Fibroblast of lung (primary cell): ENCODE measurements at regions not wholly inside any gene's neighbourhood (a gene's known extent, or its start where the extent isn't known, plus 50 kb on each side); places are given as distances from the start of the nearest gene placed in this dataset.
"Not testable (repeated sequence)": the region's sequence is repeated elsewhere in the genome, so short reads cannot be mapped to it uniquely, and the experiment has no call there.

ENCODE experiments used
- DNase-seq, 2 donors: peaks; one replicate each; pipeline versions ENCODE4 v3.0.0 to v3.0.0-alpha.2; 2010; ENCODE audit warnings: low read depth in 2 of 2
- H2AFZ ChIP-seq: 2 replicates; pipeline ENCODE4 v1.5.1; 2012; ENCODE audit warnings: low read length, control low read depth, inconsistent platforms
- H3K27ac ChIP-seq: 2 replicates; pipeline ENCODE4 v1.5.1; 2011; ENCODE audit warnings: low read length, control low read depth; ENCODE audit not compliant: insufficient read depth
- H3K27me3 ChIP-seq: 2 replicates; pipeline ENCODE4 v1.5.1; 2011; ENCODE audit warnings: mild to moderate bottlenecking, low read length; ENCODE audit not compliant: control insufficient read depth, insufficient read depth
- H3K36me3 ChIP-seq: 2 replicates; pipeline ENCODE4 v1.5.1; 2011; ENCODE audit warnings: low read length; ENCODE audit not compliant: control insufficient read depth, insufficient read depth
- H3K4me1 ChIP-seq: 2 replicates; pipeline ENCODE4 v1.5.1; 2011; ENCODE audit warnings: low read length; ENCODE audit not compliant: control insufficient read depth, insufficient read depth; ENCODE audit errors: extremely low read depth
- H3K4me2 ChIP-seq: 2 replicates; pipeline ENCODE4 v1.5.1; 2011; ENCODE audit warnings: low read length, control low read depth; ENCODE audit not compliant: insufficient read depth; ENCODE audit errors: extremely low read depth
- H3K4me3 ChIP-seq, 4 experiments: fragments of 200-600 bp in 1 of 4; sonication (generic) in 1 of 4; replicated peaks in 1 of 4; 2 replicates each; pipeline ENCODE4 v1.5.1; 2011 to 2016; ENCODE audit warnings: low read length in 4 of 4, low read depth in 3 of 4, mild to moderate bottlenecking in 3 of 4, control low read depth in 2 of 4, inconsistent platforms in 1 of 4, mixed read lengths in 1 of 4; ENCODE audit not compliant: insufficient read depth in 1 of 4; ENCODE audit errors: control extremely low read depth in 1 of 4
- H3K79me2 ChIP-seq: 2 replicates; pipeline ENCODE4 v1.5.1; 2012; ENCODE audit warnings: mild to moderate bottlenecking, low read length, inconsistent platforms; ENCODE audit not compliant: control insufficient read depth, insufficient read depth
- H3K9ac ChIP-seq: 2 replicates; pipeline ENCODE4 v1.5.1; 2011; ENCODE audit warnings: mild to moderate bottlenecking, low read length, control low read depth; ENCODE audit not compliant: insufficient read depth
- H3K9me3 ChIP-seq: 2 replicates; pipeline ENCODE4 v1.5.1; 2012; ENCODE audit warnings: low read depth, low read length; ENCODE audit not compliant: control insufficient read depth, insufficient read depth
- H4K20me1 ChIP-seq: 2 replicates; pipeline ENCODE4 v1.5.1; 2011; ENCODE audit warnings: low read length; ENCODE audit not compliant: control insufficient read depth, insufficient read depth; ENCODE audit errors: extremely low read depth
- EZH2 ChIP-seq: IDR thresholded peaks from 2 replicates; pipeline ENCODE4 v1.5.1; 2012; ENCODE audit warnings: low read length, control low read depth, mild to moderate bottlenecking; ENCODE audit errors: missing control alignments
- TF ChIP-seq, protein P1 (sequence below), 2 donors: IDR thresholded peaks in 1 of 2; conservative IDR thresholded peaks in 1 of 2; 1 replicate in 1 of 2; 2 replicates in 1 of 2; pipeline ENCODE4 v1.5.1; 2011 to 2012; ENCODE audit warnings: low read length in 2 of 2, control low read depth in 1 of 2, inconsistent platforms in 1 of 2, low read depth in 1 of 2, mild to moderate bottlenecking in 1 of 2

DNA sequence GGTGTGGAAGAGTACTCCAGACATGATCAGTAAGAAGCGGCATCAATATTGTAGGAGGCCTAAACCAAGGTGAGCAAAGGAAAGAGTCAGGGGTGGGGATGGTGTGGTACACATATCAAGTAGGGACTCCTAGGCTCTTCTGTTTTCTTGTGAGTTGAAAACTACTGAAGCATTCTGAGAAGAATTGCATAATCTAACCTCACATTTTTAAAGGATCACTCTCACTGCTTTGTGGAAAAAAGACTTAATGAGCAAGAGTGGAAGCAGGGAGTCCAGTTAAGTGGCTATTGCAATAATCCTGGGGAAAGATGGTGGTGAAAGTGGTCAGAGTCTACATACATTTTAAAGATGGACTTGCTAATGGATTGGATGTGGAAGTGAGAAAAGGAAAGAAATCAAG, 899.5 kb upstream of the FAM98A start:
- H3K4me2 ChIP-seq = no peak overlapping the region
- no peaks in the 10 kb centered on the region for H4K20me1 ChIP-seq
- no peak overlapping the region for H3K4me3 ChIP-seq
- H3K36me3 ChIP-seq = no peaks in the 10 kb centered on the region
- no peaks in the 10 kb centered on the region for H3K4me1 ChIP-seq
- no peaks in the 10 kb centered on the region for H3K79me2 ChIP-seq
- no peak overlapping the region for H3K27ac ChIP-seq
- H3K9me3 ChIP-seq = no peaks in the 10 kb centered on the region
- no peak for DNase-seq
- no peak overlapping the region for H3K9ac ChIP-seq
- TF ChIP-seq, protein P1, sequence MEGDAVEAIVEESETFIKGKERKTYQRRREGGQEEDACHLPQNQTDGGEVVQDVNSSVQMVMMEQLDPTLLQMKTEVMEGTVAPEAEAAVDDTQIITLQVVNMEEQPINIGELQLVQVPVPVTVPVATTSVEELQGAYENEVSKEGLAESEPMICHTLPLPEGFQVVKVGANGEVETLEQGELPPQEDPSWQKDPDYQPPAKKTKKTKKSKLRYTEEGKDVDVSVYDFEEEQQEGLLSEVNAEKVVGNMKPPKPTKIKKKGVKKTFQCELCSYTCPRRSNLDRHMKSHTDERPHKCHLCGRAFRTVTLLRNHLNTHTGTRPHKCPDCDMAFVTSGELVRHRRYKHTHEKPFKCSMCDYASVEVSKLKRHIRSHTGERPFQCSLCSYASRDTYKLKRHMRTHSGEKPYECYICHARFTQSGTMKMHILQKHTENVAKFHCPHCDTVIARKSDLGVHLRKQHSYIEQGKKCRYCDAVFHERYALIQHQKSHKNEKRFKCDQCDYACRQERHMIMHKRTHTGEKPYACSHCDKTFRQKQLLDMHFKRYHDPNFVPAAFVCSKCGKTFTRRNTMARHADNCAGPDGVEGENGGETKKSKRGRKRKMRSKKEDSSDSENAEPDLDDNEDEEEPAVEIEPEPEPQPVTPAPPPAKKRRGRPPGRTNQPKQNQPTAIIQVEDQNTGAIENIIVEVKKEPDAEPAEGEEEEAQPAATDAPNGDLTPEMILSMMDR (conservative IDR thresholded peaks at IDR 0.05 in 1 of 2, IDR thresholded peaks at IDR 0.05 in 1 of 2; ENCODE audit: low read depth in 1 of 2, low read length in 2 of 2) = no peak
- no peak for TF ChIP-seq EZH2
- no peaks in the 10 kb centered on the region for H3K27me3 ChIP-seq
- H2AFZ ChIP-seq = no peak overlapping the region

DNA sequence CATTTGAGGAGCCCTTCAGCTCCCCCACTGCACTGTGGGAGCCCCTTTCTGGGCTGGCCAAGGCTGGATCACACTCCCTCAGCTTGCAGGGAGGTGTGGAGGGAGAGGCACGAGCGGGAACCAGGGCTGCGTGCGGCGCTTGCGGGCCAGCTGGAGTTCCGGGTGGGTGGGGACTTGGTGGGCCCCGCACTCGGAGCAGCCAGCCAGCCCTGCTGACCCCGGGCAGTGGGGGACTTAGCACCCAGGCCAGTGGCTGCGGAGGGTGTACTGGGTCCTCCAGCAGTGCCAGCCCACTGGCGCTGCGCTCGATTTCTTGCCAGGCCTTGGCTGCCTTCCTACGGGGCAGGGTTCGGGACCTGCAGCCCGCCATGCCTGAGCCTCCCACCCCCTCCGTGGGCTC, 895.1 kb upstream of the FAM98A start:
- H3K9ac ChIP-seq, DNase-seq, H3K27me3 ChIP-seq, H2AFZ ChIP-seq, H4K20me1 ChIP-seq, H3K27ac ChIP-seq, H3K79me2 ChIP-seq, H3K36me3 ChIP-seq, H3K4me3 ChIP-seq, H3K9me3 ChIP-seq, H3K4me2 ChIP-seq, H3K4me1 ChIP-seq: not testable (repeated sequence)

DNA sequence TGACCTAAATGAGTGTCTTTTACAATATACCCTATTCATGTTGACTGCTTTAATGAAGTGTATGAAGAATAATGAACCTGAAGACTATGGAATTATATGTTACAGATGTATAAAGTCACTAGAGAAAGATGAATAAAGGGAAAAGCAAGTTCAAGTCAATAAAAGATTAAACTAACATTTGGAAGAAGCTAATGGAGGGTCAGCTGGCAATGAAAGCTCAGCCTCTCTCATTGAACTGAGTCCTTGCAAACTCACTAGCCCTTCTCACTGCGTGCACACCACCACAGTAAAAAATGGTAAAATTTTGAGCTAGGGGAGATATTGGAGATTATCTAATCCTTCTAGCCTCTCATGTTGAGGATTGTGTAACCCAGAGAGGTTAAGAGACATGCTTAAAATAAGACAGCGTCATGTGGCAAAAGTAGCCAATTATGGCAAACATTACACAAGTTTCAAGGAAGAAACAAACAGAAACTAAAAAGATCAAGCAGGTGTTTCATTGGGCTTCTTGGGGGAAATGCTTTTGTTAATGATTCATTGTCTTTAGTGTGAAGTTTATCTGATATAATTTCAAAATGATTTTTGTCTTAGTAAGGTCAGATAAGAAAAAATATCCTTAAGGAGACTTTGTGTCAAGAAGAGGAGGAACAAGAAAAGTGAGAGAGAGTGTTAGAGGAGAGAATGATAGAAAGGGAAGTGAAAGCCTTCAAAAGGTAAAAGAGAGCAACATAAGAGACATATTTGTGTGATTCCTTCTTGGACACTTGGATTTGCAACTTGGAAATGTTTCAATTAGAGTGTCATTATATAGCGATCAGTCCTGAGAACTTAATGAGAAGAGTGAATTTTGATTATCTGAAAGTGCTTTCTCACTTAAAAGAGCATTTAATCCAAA, 893.7 kb upstream of the FAM98A start:
- H3K9me3 ChIP-seq = no peaks in the 10 kb centered on the region
- no peaks in the 10 kb centered on the region for H3K4me1 ChIP-seq
- H3K27me3 ChIP-seq = no peaks in the 10 kb centered on the region
- H3K4me2 ChIP-seq = no peak overlapping the region
- TF ChIP-seq, protein P1 (conservative IDR thresholded peaks at IDR 0.05 in 1 of 2, IDR thresholded peaks at IDR 0.05 in 1 of 2; ENCODE audit: low read depth in 1 of 2, low read length in 2 of 2) = no peak
- no peak for TF ChIP-seq EZH2
- H4K20me1 ChIP-seq = no peaks in the 10 kb centered on the region
- no peak overlapping the region for H3K9ac ChIP-seq
- no peak overlapping the region for H2AFZ ChIP-seq
- H3K36me3 ChIP-seq = no peaks in the 10 kb centered on the region
- no peaks in the 10 kb centered on the region for H3K79me2 ChIP-seq
- no peak overlapping the region for H3K4me3 ChIP-seq
- no peak overlapping the region for H3K27ac ChIP-seq
- no peak for DNase-seq
